OCI-LY1 (cell line): ENCODE measurements at regions not wholly inside any gene's neighbourhood (a gene's known extent, or its start where the extent isn't known, plus 50 kb on each side); places are given as distances from the start of the nearest gene placed in this dataset.

Experiments
- H2AFZ ChIP-seq: fragments of 200-600 bp; sonication (generic), shearing (Covaris generic); 2 replicates; pipeline ENCODE4 v1.6.0; 2014; ENCODE audit warnings: antibody characterized with exemption, mild to moderate bottlenecking, low read length
- H3F3A ChIP-seq: fragments of 200-600 bp; sonication (generic), shearing (Covaris generic); 2 replicates; pipeline ENCODE4 v1.6.0; 2014; ENCODE audit warnings: mild to moderate bottlenecking, antibody characterized with exemption, low read length, moderate library complexity; ENCODE audit not compliant: insufficient read depth
- H3K27ac ChIP-seq: fragments of 200-600 bp; sonication (generic); 2 replicates; pipeline ENCODE4 v1.5.1; 2014; ENCODE audit warnings: low read length, mixed run types, mild to moderate bottlenecking, low read depth; ENCODE audit not compliant: poor library complexity, severe bottlenecking
- H3K27me3 ChIP-seq: fragments of 200-600 bp; sonication (generic); 2 replicates; pipeline ENCODE4 v1.6.0; 2014; ENCODE audit warnings: antibody characterized with exemption, mild to moderate bottlenecking, low read length, moderate library complexity; ENCODE audit not compliant: insufficient read depth
- H3K36me3 ChIP-seq: fragments of 200-600 bp; sonication (generic); 2 replicates; pipeline ENCODE4 v1.6.1; 2014; ENCODE audit warnings: mild to moderate bottlenecking, antibody characterized with exemption, low read length, moderate library complexity, mixed read lengths; ENCODE audit not compliant: insufficient read depth
- H3K4me1 ChIP-seq: fragments of 200-600 bp; sonication (generic); 2 replicates; pipeline ENCODE4 v1.5.1; 2014; ENCODE audit warnings: mild to moderate bottlenecking, low read length, moderate library complexity; ENCODE audit not compliant: insufficient read depth, severe bottlenecking
- H3K4me2 ChIP-seq: fragments of 200-600 bp; sonication (generic), shearing (Covaris generic); 2 replicates; pipeline ENCODE4 v1.6.1; 2014; ENCODE audit warnings: low read length
- H3K4me3 ChIP-seq: fragments of 200-600 bp; sonication (generic); 2 replicates; pipeline ENCODE4 v1.5.1; 2014; ENCODE audit warnings: low read length, low read depth, mild to moderate bottlenecking, mixed read lengths; ENCODE audit not compliant: poor library complexity, severe bottlenecking
- H3K79me2 ChIP-seq: fragments of 200-600 bp; shearing (Covaris generic); 2 replicates; pipeline ENCODE4 v1.6.1; 2016; ENCODE audit warnings: mixed run types, low read length, mixed read lengths; ENCODE audit not compliant: insufficient read depth
- H3K9ac ChIP-seq: fragments of 200-600 bp; sonication (generic), shearing (Covaris generic); 2 replicates; pipeline ENCODE4 v1.6.1; 2014; ENCODE audit warnings: mild to moderate bottlenecking, low read length, mixed read lengths
- H3K9me2 ChIP-seq: fragments of 200-600 bp; sonication (generic), shearing (Covaris generic); 2 replicates; pipeline ENCODE4 v1.6.1; 2014; ENCODE audit warnings: low read depth, mild to moderate bottlenecking, low read length, mixed read lengths
- H3K9me3 ChIP-seq: fragments of 200-600 bp; shearing (Covaris generic); 2 replicates; pipeline ENCODE4 v1.6.1; 2014; ENCODE audit warnings: low read length, mixed read lengths
- H4K20me1 ChIP-seq: fragments of 200-600 bp; sonication (generic), shearing (Covaris generic); 2 replicates; pipeline ENCODE4 v1.6.0; 2016; ENCODE audit warnings: mild to moderate bottlenecking, low read length; ENCODE audit not compliant: insufficient read depth
- CTCF ChIP-seq: fragments of 200-600 bp; sonication (generic), shearing (Covaris generic); IDR thresholded peaks from 2 replicates; pipeline ENCODE4 v1.5.1; 2017; ENCODE audit warnings: mild to moderate bottlenecking, antibody characterized with exemption, low read length, moderate library complexity, mixed read lengths
- EZH2 ChIP-seq: fragments of 200-600 bp; sonication (generic), shearing (Covaris generic); IDR thresholded peaks from 2 replicates; pipeline ENCODE4 v1.8.0; 2017; ENCODE audit warnings: borderline replicate concordance, mixed run types, mild to moderate bottlenecking, antibody characterized with exemption, low read length, moderate library complexity, mixed read lengths

- Histone ChIP-seq H3K9me3 (peaks cover 27% of the 10 kb centered on the region), H3K79me2 (no peaks in the 10 kb centered on the region), H4K20me1 (no peaks in the 10 kb centered on the region), H3K27ac (no peak overlapping the region), H3K9me2 (no peaks in the 10 kb centered on the region), H3K27me3 (no peaks in the 10 kb centered on the region), H3K4me1 (no peaks in the 10 kb centered on the region), H3K36me3 (no peaks in the 10 kb centered on the region), H3K9ac (no peak overlapping the region), H3F3A (no peaks in the 10 kb centered on the region), H3K4me3 (no peak overlapping the region), H2AFZ (no peak overlapping the region; the same call in 1 of the 2 replicates), H3K4me2 (no peak overlapping the region)
- TF ChIP-seq CTCF (no peak), EZH2 (no peak)
These were observed 241.2 kb downstream of the PCDH10 start for GRCh38 chr4:133390198-133390855.

- H3K79me2 ChIP-seq = no peaks in the 10 kb centered on the region
- no peaks in the 10 kb centered on the region for H3F3A ChIP-seq
- no peaks in the 10 kb centered on the region for H3K36me3 ChIP-seq
- TF ChIP-seq CTCF = no peak
- TF ChIP-seq EZH2 = no peak
- H2AFZ ChIP-seq = no peak overlapping the region
- no peaks in the 10 kb centered on the region for H3K4me1 ChIP-seq
- no peak overlapping the region for H3K4me3 ChIP-seq
- H3K27me3 ChIP-seq = no peaks in the 10 kb centered on the region
- H3K9me3 ChIP-seq = peaks cover 25% of the 10 kb centered on the region
- H4K20me1 ChIP-seq = no peaks in the 10 kb centered on the region
- H3K27ac ChIP-seq = no peak overlapping the region
- no peak overlapping the region for H3K4me2 ChIP-seq
- no peak overlapping the region for H3K9ac ChIP-seq
- no peaks in the 10 kb centered on the region for H3K9me2 ChIP-seq
These were observed 239.9 kb downstream of the PCDH10 start for GRCh38 chr4:133389029-133389428.

GRCh38 chr4:133385161-133385954, 236.3 kb downstream of the PCDH10 start:
- H3K9me3 ChIP-seq = peaks cover 23% of the 10 kb centered on the region
- H3F3A ChIP-seq = no peaks in the 10 kb centered on the region
- TF ChIP-seq EZH2 (no peak), CTCF (no peak)

More at GRCh38 chr4:133385161-133385954, 236.3 kb downstream of the PCDH10 start:
- Histone ChIP-seq H3K4me1 (no peaks in the 10 kb centered on the region), H3K9me2 (no peaks in the 10 kb centered on the region), H3K27me3 (no peaks in the 10 kb centered on the region), H3K4me3 (no peak overlapping the region), H3K9ac (no peak overlapping the region), H3K4me2 (no peak overlapping the region), H2AFZ (no peak overlapping the region), H3K27ac (no peak overlapping the region), H3K79me2 (no peaks in the 10 kb centered on the region), H3K36me3 (no peaks in the 10 kb centered on the region), H4K20me1 (no peaks in the 10 kb centered on the region)
